GM12878 (cell line): ENCODE measurements at regions not wholly inside any gene's neighbourhood (a gene's known extent, or its start where the extent isn't known, plus 50 kb on each side); places are given as distances from the start of the nearest gene placed in this dataset.

ENCODE experiments used
- ATAC-seq: fragments of 200-7000 bp; cut with Tn5 transposase; 3 replicates; pipeline ENCODE4 v1.9.1; 2020; ENCODE audit warnings: mild to moderate bottlenecking, moderate library complexity
- BruUV-seq: library from RNA; stranded (reverse); fragments of 400-500 nt; replicated peaks from 2 replicates; lab custom pipeline; 2021; lab: Mats Ljungman, UMichigan
- CTCF ChIA-PET: fragments of 300-600 bp; sonication (Branson Sonifier 250); formaldehyde crosslinking; extraction: SDS; loops from one replicate; lab custom pipeline; 2021; ENCODE audit warnings: inconsistent platforms; lab: Yijun Ruan, JAX
- POLR2A ChIA-PET: fragments of 350-600 bp; formaldehyde crosslinking; extraction: SDS; loops from one replicate; lab custom pipeline; 2021; ENCODE audit warnings: inconsistent platforms; lab: Charles Lee
- RAD21 ChIA-PET: fragments of 300-600 bp; sonication (Branson Sonifier 250); formaldehyde crosslinking; loops from one replicate; lab custom pipeline; 2023; ENCODE audit warnings: antibody characterized with exemption; ENCODE audit not compliant: unreplicated experiment; lab: Charles Lee
- SMC1A ChIA-PET: fragments of 300-600 bp; sonication (Branson Sonifier 250); formaldehyde crosslinking; loops from one replicate; lab custom pipeline; 2023; ENCODE audit not compliant: unreplicated experiment, uncharacterized antibody; lab: Charles Lee
- DNase-seq: peaks from one replicate; pipeline ENCODE4 v3.0.0-alpha.2; 2011; ENCODE audit warnings: low read depth, low spot score
- FAIRE-seq: peaks from 3 replicates; lab custom pipeline; 2011; peaks lifted over from hg19 to GRCh38; lab: Jason Lieb, UNC
- H2AFZ ChIP-seq: 2 replicates; pipeline ENCODE4 v1.6.0; 2011; ENCODE audit warnings: low read depth, low read length, control low read depth; ENCODE audit not compliant: control insufficient read depth
- H3K27ac ChIP-seq: 2 replicates; pipeline ENCODE4 v1.5.1; 2011; ENCODE audit warnings: control low read depth; ENCODE audit not compliant: control insufficient read depth, insufficient read depth
- H3K27me3 ChIP-seq, 2 experiments: replicated peaks in 1 of 2; 2 replicates each; pipeline versions ENCODE4 v1.6.0 to v1.6.1; 2011; ENCODE audit warnings: low read length in 1 of 2; ENCODE audit not compliant: control insufficient read depth in 2 of 2, insufficient read depth in 2 of 2
- H3K36me3 ChIP-seq, 2 experiments: 2 replicates each; pipeline ENCODE4 v1.5.1; 2011; ENCODE audit warnings: low read length in 1 of 2; ENCODE audit not compliant: control insufficient read depth in 2 of 2, insufficient read depth in 2 of 2
- H3K4me1 ChIP-seq: 2 replicates; pipeline ENCODE4 v1.6.1; 2011; ENCODE audit warnings: mild to moderate bottlenecking, low read length, moderate library complexity, mixed read lengths; ENCODE audit not compliant: control insufficient read depth, insufficient read depth
- H3K4me2 ChIP-seq: 2 replicates; pipeline ENCODE4 v1.6.0; 2011; ENCODE audit warnings: control low read depth; ENCODE audit not compliant: control insufficient read depth, insufficient read depth
- H3K4me3 ChIP-seq: fragments of 200-600 bp; sonication (generic); 2 replicates; pipeline ENCODE4 v1.5.1; 2016
- H3K79me2 ChIP-seq: 2 replicates; pipeline ENCODE4 v1.6.0; 2011; ENCODE audit warnings: low read length; ENCODE audit not compliant: control insufficient read depth, insufficient read depth
- H3K9ac ChIP-seq: 2 replicates; pipeline ENCODE4 v1.8.0; 2011; ENCODE audit warnings: low read length, control low read depth, mixed read lengths; ENCODE audit not compliant: control insufficient read depth, insufficient read depth
- H3K9me3 ChIP-seq: replicated peaks from 3 replicates; pipeline ENCODE4 v1.5.1; 2011; ENCODE audit warnings: mild to moderate bottlenecking, low read length; ENCODE audit not compliant: control insufficient read depth, insufficient read depth
- H4K20me1 ChIP-seq: 2 replicates; pipeline ENCODE4 v1.6.0; 2011; ENCODE audit not compliant: control insufficient read depth, insufficient read depth
- ATF2 ChIP-seq: IDR thresholded peaks from 2 replicates; pipeline ENCODE4 v1.6.1; 2012; ENCODE audit warnings: low read length, inconsistent platforms
- BCL11A ChIP-seq: IDR thresholded peaks from 2 replicates; pipeline ENCODE4 v1.6.1; 2011; ENCODE audit warnings: low read depth, low read length
- CBX5 ChIP-seq: sonication (generic); IDR thresholded peaks from 2 replicates; pipeline ENCODE4 v1.6.1; 2016; ENCODE audit warnings: low read depth, moderate library complexity, mild to moderate bottlenecking, inconsistent platforms
- HDAC2 ChIP-seq: fragments of 200-600 bp; sonication (generic); IDR thresholded peaks from 2 replicates; pipeline ENCODE4 v1.6.1; 2017
- NBN ChIP-seq: fragments of 450-650 bp; IDR thresholded peaks from 2 replicates; pipeline ENCODE4 v1.6.1; 2016
- RB1 ChIP-seq: fragments of 450-650 bp; formaldehyde crosslinking; IDR thresholded peaks from 2 replicates; pipeline ENCODE4 v1.6.1; 2017; ENCODE audit warnings: mild to moderate bottlenecking, borderline replicate concordance
- SPI1 ChIP-seq: IDR thresholded peaks from 2 replicates; pipeline ENCODE4 v1.6.1; 2011; ENCODE audit warnings: low read depth, mild to moderate bottlenecking, low read length, moderate library complexity, borderline replicate concordance; ENCODE audit not compliant: insufficient read depth
- ZNF217 ChIP-seq: fragments of 450-650 bp; IDR thresholded peaks from 2 replicates; pipeline ENCODE4 v1.6.1; 2017; ENCODE audit warnings: antibody characterized with exemption, mild to moderate bottlenecking
- ZZZ3 ChIP-seq: IDR thresholded peaks from 2 replicates; pipeline ENCODE4 v1.6.1; 2011; ENCODE audit warnings: low read depth; ENCODE audit not compliant: control insufficient read depth, insufficient read length
- WGBS: methylation state at CpG from one replicate; pipeline ENCODE4 v1.1.6; 2016; ENCODE audit warnings: low lambda C conversion rate; ENCODE audit not compliant: insufficient replicate concordance, insufficient coverage; ENCODE audit errors: missing lambda C conversion rate; 5-methylcytosine and 5-hydroxymethylcytosine counted together
- in situ Hi-C: fragments of 300-500 bp; cut with MboI; formaldehyde crosslinking; loops from 9 replicates; pipeline ENCODE4 v1.14.3; 2018; ENCODE audit warnings: mixed read lengths
- intact Hi-C: fragments of 100-400 bp; cut with micrococcal nuclease; formaldehyde crosslinking; loops from one replicate; pipeline ENCODE4 v1.14.2; 2022; ENCODE audit not compliant: unreplicated experiment
- TF ChIP-seq, protein P1 (sequence below): fragments of 450-650 bp; IDR thresholded peaks from 2 replicates; pipeline ENCODE4 v1.6.1; 2014; ENCODE audit warnings: mild to moderate bottlenecking
- TF ChIP-seq, protein P2 (sequence below): IDR thresholded peaks from 2 replicates; pipeline ENCODE4 v1.6.1; 2011; ENCODE audit warnings: low read depth, low read length, improper control_type of control experiment, borderline replicate concordance
- TF ChIP-seq, protein P3 (sequence below): fragments of 450-650 bp; IDR thresholded peaks from 2 replicates; pipeline ENCODE4 v1.6.1; 2017; ENCODE audit warnings: mild to moderate bottlenecking
- TF ChIP-seq, protein P4 (sequence below): IDR thresholded peaks from 2 replicates; pipeline ENCODE4 v1.6.1; 2011; ENCODE audit warnings: borderline replicate concordance, low read depth, mild to moderate bottlenecking, moderate library complexity, low read length; ENCODE audit not compliant: insufficient read depth, poor library complexity, severe bottlenecking
- TF ChIP-seq, protein P5 (sequence below): fragments of 450-650 bp; IDR thresholded peaks from 2 replicates; pipeline ENCODE4 v1.6.1; 2016; ENCODE audit warnings: mild to moderate bottlenecking, moderate library complexity, borderline replicate concordance

DNA sequence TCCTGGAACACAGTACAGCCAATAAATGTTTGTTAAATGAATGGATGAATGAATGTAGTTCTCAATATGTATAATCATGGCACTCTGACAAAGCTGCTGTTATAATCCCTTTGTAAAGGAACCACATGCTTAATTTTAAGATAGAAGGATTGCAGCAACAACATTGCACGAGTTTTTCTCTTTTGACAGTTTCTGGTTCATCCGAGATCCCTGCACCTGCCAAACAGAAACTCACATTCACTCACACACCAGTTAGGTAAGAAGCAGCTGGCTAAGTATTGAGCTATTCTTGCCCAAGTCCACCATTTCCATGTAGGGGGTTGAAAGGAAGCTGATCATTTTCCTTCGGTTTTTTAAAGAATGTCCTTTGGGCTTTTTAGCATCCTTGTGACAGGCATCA is 133.7 kb upstream of the MAP1B start:
- Histone ChIP-seq H3K4me2 (no peak overlapping the region), H2AFZ (no peak overlapping the region), H3K27me3 (peaks cover 0 to 3% of the 10 kb centered on the region in 2 experiments; a peak in 2 of 4 replicates), H3K79me2 (no peaks in the 10 kb centered on the region), H4K20me1 (no peaks in the 10 kb centered on the region), H3K27ac (no peak overlapping the region), H3K9ac (no peak overlapping the region), H3K36me3 (no peaks in the 10 kb centered on the region), H3K4me1 (no peaks in the 10 kb centered on the region), H3K9me3 (no peaks in the 10 kb centered on the region), H3K4me3 (no peak overlapping the region)
- ChIA-PET SMC1A (no interaction called here), RAD21 (no interaction called here), POLR2A (no interaction called here), CTCF (no interaction called here)
- DNase-seq (no peak), FAIRE-seq (no peak), ATAC-seq (no peak)
- BruUV-seq: no TSS peak
- in situ Hi-C loops (no loop called here), intact Hi-C loops (no loop called here)
- 20% methylated on average over 3 of the region's 3 CpGs for WGBS
- TF ChIP-seq, protein P1, sequence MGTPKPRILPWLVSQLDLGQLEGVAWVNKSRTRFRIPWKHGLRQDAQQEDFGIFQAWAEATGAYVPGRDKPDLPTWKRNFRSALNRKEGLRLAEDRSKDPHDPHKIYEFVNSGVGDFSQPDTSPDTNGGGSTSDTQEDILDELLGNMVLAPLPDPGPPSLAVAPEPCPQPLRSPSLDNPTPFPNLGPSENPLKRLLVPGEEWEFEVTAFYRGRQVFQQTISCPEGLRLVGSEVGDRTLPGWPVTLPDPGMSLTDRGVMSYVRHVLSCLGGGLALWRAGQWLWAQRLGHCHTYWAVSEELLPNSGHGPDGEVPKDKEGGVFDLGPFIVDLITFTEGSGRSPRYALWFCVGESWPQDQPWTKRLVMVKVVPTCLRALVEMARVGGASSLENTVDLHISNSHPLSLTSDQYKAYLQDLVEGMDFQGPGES: no peak
- no peak for TF ChIP-seq BCL11A
- TF ChIP-seq, protein P2, sequence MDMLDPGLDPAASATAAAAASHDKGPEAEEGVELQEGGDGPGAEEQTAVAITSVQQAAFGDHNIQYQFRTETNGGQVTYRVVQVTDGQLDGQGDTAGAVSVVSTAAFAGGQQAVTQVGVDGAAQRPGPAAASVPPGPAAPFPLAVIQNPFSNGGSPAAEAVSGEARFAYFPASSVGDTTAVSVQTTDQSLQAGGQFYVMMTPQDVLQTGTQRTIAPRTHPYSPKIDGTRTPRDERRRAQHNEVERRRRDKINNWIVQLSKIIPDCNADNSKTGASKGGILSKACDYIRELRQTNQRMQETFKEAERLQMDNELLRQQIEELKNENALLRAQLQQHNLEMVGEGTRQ: no peak
- TF ChIP-seq ZZZ3: no peak
- TF ChIP-seq, protein P3, sequence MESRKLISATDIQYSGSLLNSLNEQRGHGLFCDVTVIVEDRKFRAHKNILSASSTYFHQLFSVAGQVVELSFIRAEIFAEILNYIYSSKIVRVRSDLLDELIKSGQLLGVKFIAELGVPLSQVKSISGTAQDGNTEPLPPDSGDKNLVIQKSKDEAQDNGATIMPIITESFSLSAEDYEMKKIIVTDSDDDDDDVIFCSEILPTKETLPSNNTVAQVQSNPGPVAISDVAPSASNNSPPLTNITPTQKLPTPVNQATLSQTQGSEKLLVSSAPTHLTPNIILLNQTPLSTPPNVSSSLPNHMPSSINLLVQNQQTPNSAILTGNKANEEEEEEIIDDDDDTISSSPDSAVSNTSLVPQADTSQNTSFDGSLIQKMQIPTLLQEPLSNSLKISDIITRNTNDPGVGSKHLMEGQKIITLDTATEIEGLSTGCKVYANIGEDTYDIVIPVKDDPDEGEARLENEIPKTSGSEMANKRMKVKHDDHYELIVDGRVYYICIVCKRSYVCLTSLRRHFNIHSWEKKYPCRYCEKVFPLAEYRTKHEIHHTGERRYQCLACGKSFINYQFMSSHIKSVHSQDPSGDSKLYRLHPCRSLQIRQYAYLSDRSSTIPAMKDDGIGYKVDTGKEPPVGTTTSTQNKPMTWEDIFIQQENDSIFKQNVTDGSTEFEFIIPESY: no peak
- TF ChIP-seq SPI1: no peak
- no peak for TF ChIP-seq HDAC2
- no peak for TF ChIP-seq ZNF217
- TF ChIP-seq RB1: no peak
- TF ChIP-seq NBN: no peak
- no peak for TF ChIP-seq ATF2
- no peak for TF ChIP-seq CBX5
- TF ChIP-seq, protein P4, sequence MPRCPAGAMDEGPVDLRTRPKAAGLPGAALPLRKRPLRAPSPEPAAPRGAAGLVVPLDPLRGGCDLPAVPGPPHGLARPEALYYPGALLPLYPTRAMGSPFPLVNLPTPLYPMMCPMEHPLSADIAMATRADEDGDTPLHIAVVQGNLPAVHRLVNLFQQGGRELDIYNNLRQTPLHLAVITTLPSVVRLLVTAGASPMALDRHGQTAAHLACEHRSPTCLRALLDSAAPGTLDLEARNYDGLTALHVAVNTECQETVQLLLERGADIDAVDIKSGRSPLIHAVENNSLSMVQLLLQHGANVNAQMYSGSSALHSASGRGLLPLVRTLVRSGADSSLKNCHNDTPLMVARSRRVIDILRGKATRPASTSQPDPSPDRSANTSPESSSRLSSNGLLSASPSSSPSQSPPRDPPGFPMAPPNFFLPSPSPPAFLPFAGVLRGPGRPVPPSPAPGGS: no peak
- TF ChIP-seq, protein P5, sequence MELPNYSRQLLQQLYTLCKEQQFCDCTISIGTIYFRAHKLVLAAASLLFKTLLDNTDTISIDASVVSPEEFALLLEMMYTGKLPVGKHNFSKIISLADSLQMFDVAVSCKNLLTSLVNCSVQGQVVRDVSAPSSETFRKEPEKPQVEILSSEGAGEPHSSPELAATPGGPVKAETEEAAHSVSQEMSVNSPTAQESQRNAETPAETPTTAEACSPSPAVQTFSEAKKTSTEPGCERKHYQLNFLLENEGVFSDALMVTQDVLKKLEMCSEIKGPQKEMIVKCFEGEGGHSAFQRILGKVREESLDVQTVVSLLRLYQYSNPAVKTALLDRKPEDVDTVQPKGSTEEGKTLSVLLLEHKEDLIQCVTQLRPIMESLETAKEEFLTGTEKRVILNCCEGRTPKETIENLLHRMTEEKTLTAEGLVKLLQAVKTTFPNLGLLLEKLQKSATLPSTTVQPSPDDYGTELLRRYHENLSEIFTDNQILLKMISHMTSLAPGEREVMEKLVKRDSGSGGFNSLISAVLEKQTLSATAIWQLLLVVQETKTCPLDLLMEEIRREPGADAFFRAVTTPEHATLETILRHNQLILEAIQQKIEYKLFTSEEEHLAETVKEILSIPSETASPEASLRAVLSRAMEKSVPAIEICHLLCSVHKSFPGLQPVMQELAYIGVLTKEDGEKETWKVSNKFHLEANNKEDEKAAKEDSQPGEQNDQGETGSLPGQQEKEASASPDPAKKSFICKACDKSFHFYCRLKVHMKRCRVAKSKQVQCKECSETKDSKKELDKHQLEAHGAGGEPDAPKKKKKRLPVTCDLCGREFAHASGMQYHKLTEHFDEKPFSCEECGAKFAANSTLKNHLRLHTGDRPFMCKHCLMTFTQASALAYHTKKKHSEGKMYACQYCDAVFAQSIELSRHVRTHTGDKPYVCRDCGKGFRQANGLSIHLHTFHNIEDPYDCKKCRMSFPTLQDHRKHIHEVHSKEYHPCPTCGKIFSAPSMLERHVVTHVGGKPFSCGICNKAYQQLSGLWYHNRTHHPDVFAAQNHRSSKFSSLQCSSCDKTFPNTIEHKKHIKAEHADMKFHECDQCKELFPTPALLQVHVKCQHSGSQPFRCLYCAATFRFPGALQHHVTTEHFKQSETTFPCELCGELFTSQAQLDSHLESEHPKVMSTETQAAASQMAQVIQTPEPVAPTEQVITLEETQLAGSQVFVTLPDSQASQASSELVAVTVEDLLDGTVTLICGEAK: no peak
